ENCODE measurements at regions not wholly inside any gene's neighbourhood (a gene's known extent, or its start where the extent isn't known, plus 50 kb on each side); places are given as distances from the start of the nearest gene placed in this dataset.

- TF ChIP-seq GATA2 (CRISPR knock-in tag; IDR thresholded peaks at IDR 0.05) = no peak
- no peak for TF ChIP-seq ELF1 (IDR thresholded peaks at IDR 0.05)
- no peak for TF ChIP-seq MAX (IDR thresholded peaks at IDR 0.05; ENCODE audit: low read depth)
Measured at GRCh38 chr6:95204178-95204577, 373.2 kb upstream of the MANEA start (continued).

GRCh38 chr6:95208621-95209020 is 368.7 kb upstream of the MANEA start:
- 25% methylated on average over 2 of the region's 2 CpGs for WGBS (ENCODE audit: low lambda C conversion rate)
- Histone ChIP-seq H3K9ac (no peak overlapping the region), H3K79me2 (ENCODE audit: insufficient read depth) (no peaks in the 10 kb centered on the region), H3K9me3 (no peaks in the 10 kb centered on the region), H3K4me1 (ENCODE audit: control insufficient read depth in 1 of 2, insufficient read depth in 2 of 2, low read depth in 1 of 2, low read length in 1 of 2) (no peaks in the 10 kb centered on the region), H4K20me1 (ENCODE audit: insufficient read depth) (no peaks in the 10 kb centered on the region), H3K27me3 (ENCODE audit: insufficient read depth) (no peaks in the 10 kb centered on the region), H3K4me2 (no peak overlapping the region), H3F3A (replicated peaks; ENCODE audit: insufficient read depth) (peaks cover 9% of the 10 kb centered on the region), H3K4me3 (ENCODE audit: low read depth in 2 of 2, low read length in 1 of 2) (no peak overlapping the region), H3K9me2 (no peaks in the 10 kb centered on the region), H3K27ac (ENCODE audit: low read depth in 2 of 2, low read length in 1 of 2) (no peak overlapping the region), H3K36me3 (replicated peaks in 1 of 2; ENCODE audit: control insufficient read depth in 1 of 2, insufficient read depth in 2 of 2, low read length in 1 of 2) (no peaks in the 10 kb centered on the region), H2AFZ (ENCODE audit: low read depth) (no peak overlapping the region)
- no peak for DNase-seq
- POLR2A ChIA-PET = no interaction called here
- TF ChIP-seq RAD21 (IDR thresholded peaks at IDR 0.05; ENCODE audit: low read length) (no peak), TAF1 (IDR thresholded peaks at IDR 0.05; ENCODE audit: borderline replicate concordance, low read depth, low read length) (no peak), ZBTB33 (IDR thresholded peaks at IDR 0.05; ENCODE audit: borderline replicate concordance, low read depth) (no peak), NFIC (IDR thresholded peaks at IDR 0.05; ENCODE audit: borderline replicate concordance) (no peak), FOXJ3 (CRISPR knock-in tag; IDR thresholded peaks at IDR 0.05) (no peak), MEF2A (IDR thresholded peaks at IDR 0.05; ENCODE audit: borderline replicate concordance, low read depth) (no peak), MXI1 (IDR thresholded peaks at IDR 0.05; ENCODE audit: low read depth, low read length) (no peak), NRF1 (IDR thresholded peaks at IDR 0.05; ENCODE audit: low read depth, low read length) (no peak), IRF3 (IDR thresholded peaks at IDR 0.05; ENCODE audit: low read depth, low read length) (no peak), SIN3A (IDR thresholded peaks at IDR 0.05; ENCODE audit: borderline replicate concordance, low read depth, low read length) (no peak), FOSL2 (IDR thresholded peaks at IDR 0.05; ENCODE audit: borderline replicate concordance, low read depth) (no peak), ELF1 (IDR thresholded peaks at IDR 0.05) (no peak), CTCF (IDR thresholded peaks at IDR 0.05) (no peak), TEAD4 (IDR thresholded peaks at IDR 0.05; ENCODE audit: borderline replicate concordance, insufficient read depth) (no peak), GATA2 (CRISPR knock-in tag; IDR thresholded peaks at IDR 0.05) (no peak), EZH2phosphoT487 (IDR thresholded peaks at IDR 0.05; ENCODE audit: borderline replicate concordance, low read depth) (no peak), PBX3 (IDR thresholded peaks at IDR 0.05) (no peak), RXRA (IDR thresholded peaks at IDR 0.05; ENCODE audit: borderline replicate concordance, low read depth) (no peak), RFX5 (IDR thresholded peaks at IDR 0.05; ENCODE audit: low read length) (no peak), USF2 (IDR thresholded peaks at IDR 0.05; ENCODE audit: borderline replicate concordance, low read depth, low read length) (no peak)
- CTCF ChIA-PET = no interaction called here
